H1 (cell line): ENCODE measurements at regions not wholly inside any gene's neighbourhood (a gene's known extent, or its start where the extent isn't known, plus 50 kb on each side); places are given as distances from the start of the nearest gene placed in this dataset.

Experiments
- ATF3 ChIP-seq: IDR thresholded peaks from 2 replicates; pipeline ENCODE4 v1.6.1; 2011; ENCODE audit warnings: low read depth, mild to moderate bottlenecking, low read length; ENCODE audit not compliant: insufficient read depth
- RAD21 ChIP-seq, 2 experiments: IDR thresholded peaks in 1 of 2; conservative IDR thresholded peaks in 1 of 2; 2 replicates each; pipeline ENCODE4 v1.6.1; 2011; ENCODE audit warnings: low read depth in 2 of 2, low read length in 2 of 2, improper control_type of control experiment in 1 of 2, inconsistent platforms in 1 of 2, mild to moderate bottlenecking in 1 of 2, moderate library complexity in 1 of 2

- TF ChIP-seq RAD21 (IDR thresholded peaks at IDR 0.05 in 1 of 2, conservative IDR thresholded peaks at IDR 0.05 in 1 of 2; ENCODE audit: low read depth in 2 of 2, low read length in 2 of 2) (no peak), ATF3 (no peak)
Measured at GRCh38 chr2:239674981-239675825, 274.4 kb upstream of the HDAC4 start.
